ENCODE measurements at regions not wholly inside any gene's neighbourhood (a gene's known extent, or its start where the extent isn't known, plus 50 kb on each side); places are given as distances from the start of the nearest gene placed in this dataset.
"Not testable (repeated sequence)": the region's sequence is repeated elsewhere in the genome, so short reads cannot be mapped to it uniquely, and the experiment has no call there.

GRCh38 chr5:111975133-111975532, 218.1 kb upstream of the NREP start:
- peak in 1 of 3 donors; percentile 0 for DNase-seq

GRCh38 chr5:111973961-111974360, 217.0 kb upstream of the NREP start:
- no peak for DNase-seq

DNA sequence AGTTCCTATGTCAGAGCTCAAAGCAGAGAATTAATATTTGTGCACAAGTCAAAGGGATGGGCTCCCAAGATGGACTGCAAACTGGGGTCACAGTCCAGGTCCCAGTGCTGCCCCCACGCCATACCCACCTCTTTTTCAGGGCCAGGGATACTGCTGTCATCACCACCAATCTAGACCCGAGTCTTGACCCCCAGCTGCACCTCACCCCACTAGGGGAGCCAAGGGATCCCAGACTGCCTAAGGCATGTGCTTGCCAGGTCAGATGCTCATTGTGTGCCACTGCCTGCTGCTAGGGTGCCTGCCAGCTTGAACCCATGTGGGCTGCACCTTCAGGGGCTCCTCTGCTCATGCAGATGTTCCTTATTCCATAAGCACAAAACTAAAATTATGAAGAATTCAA, 215.6 kb upstream of the NREP start:
- peak in 1 of 3 donors; percentile 2 for DNase-seq

DNA sequence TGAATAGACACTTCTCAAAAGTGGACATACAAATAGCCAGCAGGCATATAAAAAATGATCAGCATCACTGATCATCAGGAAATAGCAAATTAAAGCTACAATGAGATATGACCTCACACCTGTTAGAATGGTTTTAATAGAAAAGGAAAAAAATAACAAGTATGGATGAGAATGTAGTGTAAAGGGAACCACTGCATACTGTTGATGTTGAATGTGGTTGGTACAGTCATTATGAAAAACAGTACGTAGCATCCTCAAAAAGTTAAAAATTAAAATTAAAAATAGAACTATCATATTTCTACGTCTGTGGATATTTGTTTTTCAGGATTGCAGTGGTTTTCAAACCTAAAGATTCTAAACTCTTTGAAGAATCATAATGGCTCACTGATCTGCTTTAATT, 215.1 kb upstream of the NREP start:
- peak in 1 of 3 donors; percentile 5 for DNase-seq

DNA sequence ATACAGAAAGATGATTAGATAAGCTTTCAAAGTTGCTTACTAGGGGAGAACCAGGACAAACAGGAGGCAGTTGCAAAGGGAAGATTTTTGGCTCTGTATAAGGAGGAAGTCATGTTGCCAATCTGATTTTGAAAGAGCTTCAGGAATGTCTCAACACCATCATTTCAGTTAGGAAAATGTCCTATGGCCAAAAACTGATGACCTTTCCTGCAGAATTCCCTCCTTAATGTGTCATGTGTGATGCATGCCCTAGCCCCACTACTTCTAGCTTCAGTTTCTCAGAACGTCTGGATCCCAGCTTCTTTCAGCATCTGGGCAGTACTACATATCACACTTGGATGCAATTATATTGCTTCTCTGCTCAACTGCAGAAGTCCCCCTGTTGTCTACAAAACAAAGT, 211.5 kb upstream of the NREP start:
- DNase-seq: peak; percentile 46 to 67 (median 59)

- no peak for DNase-seq
Measured at GRCh38 chr5:111967463-111967862, 210.5 kb upstream of the NREP start.

GRCh38 chr5:111966290-111966689, 209.3 kb upstream of the NREP start:
- no peak for DNase-seq

GRCh38 chr5:111963555-111963954, 206.6 kb upstream of the NREP start:
- DNase-seq: no peak

- DNase-seq: no peak
Measured at GRCh38 chr5:111962906-111963305, 205.9 kb upstream of the NREP start.

- DNase-seq: peak; percentile 22 to 33 (median 23)
Measured at GRCh38 chr5:111961862-111962261, 204.9 kb upstream of the NREP start.

GRCh38 chr5:111960476-111961215, 203.7 kb upstream of the NREP start:
- DNase-seq: peak; percentile 8 to 67 (median 54)

DNA sequence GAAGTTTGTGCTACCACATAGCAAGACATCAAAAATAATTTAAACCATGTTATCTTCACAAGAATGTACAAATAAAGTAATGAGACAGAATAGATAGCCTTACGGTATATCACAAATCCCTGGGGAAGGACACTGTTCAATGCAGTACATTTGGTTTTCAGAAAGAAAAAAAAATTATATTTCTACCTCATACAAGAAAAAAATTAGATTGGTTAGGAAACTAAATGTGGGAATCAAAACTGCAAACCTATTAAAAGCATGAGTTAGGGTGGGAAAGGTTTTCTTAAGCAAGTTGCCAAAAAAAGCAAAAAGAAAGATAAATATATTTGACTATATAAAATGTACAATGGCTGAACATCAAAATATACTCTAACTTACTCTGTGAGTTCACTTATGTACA, 201.9 kb upstream of the NREP start:
- no peak for DNase-seq

DNA sequence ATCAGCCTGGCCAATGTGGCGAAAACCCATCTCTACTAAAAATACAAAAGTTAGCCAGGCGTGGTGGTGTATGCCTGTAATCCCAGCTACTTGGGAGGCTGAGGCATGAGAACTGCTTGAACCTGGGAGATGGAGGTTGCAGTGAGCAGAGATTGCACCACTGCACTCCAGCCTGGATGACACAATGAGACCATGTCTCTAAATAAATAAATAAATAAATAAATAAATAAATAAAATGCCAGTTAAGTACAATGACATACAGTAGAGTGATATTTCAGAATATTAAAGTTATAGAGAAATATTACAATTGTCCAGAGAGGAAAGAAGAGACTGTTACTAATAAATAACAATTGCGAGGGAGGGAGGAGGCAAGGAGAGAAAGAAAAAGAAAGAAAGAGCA, 199.8 kb upstream of the NREP start:
- not testable (repeated sequence) for DNase-seq

DNA sequence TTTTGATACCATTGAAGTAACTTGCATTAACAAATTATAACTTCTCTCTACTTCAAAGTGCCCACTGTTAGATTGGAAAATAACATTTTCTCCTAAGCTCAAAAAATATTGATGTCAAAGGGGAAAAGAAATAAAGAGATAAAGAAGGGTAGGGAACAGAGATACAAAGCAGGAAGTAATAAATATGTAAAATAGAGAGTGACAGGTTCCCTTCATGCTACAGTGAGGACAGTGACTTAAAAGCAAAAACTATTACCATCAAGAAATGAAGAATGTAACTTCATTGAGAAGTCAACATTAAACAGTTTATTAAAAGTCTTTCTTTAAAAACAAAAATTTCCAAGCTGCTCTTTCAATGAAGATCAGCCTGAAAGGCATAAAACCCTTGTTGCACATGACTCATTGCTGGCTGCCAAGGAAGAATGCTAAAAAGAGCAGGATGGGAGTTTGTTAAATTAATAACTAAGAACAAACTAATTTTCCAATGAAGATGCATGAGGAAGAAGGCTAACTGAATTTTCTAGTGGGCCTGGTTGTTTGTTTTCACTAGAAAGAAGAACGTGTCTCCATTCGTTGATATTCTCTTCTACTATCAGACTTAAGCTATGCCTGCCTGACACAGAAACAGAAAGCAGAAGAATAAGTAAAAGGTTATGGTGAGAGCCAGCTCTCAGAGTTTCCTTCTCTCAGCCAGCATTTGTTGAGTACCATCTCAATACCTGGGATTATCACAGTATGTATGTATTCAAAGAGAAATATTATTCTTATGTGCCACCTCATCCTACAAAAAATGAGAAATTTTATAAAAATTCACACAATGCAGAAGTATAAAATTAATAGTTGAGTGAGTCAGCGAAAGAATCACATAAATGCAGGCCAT, 197.8 kb upstream of the NREP start:
- no peak for DNase-seq

DNA sequence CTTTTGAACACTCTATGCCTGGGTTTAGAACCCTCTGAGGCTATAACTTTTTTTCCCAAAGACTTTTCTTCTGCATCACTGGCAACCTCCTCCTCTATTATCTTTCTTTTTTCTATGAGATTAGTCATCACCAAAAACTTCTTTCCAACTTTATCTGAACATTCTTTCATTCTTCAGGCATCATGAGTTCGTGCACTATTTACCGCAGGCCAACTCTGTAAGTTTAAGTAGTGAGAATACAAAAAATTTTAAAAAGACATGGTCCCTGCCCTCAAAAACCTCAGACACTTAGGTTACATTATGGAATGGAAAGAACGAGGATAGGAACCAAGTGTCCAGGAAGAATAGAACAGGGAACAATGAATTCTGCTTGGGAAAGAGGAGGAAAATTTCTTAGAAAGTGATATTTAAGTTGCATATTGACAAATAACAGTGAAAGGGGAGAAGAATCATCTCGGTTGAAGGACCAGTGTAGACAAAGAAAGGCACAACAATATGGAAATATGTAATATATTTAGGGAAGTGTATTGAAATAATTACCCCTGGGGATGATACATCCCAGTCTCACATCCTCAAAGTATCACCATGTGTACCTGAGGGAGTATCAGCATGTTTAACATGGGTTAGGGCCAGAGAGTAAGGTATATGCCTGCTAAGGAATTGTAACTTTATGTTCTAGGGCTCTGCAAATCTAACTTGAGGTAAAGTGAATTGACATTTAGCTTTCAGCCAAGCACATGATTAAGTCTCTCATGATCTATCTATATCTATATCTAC, 196.5 kb upstream of the NREP start:
- DNase-seq: no peak

DNA sequence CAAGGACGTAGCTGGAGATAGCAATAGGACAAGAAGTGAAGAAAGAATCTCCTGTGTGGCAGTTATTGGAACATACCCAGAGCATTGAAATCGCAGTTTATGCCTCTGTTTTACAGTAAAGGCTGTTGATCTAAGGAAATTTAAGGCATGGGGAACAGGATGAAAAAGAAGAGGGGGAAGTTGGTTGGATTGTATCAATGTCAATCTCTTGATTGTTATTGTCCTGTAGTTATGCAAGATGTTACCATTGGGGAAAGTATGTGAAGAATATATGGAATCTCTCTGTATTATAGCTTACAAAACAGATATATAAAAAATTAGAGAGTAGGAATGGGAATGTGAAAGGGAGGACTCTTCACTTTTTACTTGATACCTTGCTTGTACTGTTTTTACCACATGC, 195.6 kb upstream of the NREP start:
- no peak for DNase-seq

- DNase-seq: no peak
Measured at GRCh38 chr5:111950660-111951059, 193.7 kb upstream of the NREP start.

GRCh38 chr5:111948092-111948841, 191.3 kb upstream of the NREP start:
- peak in 1 of 3 donors; percentile 21 for DNase-seq

DNA sequence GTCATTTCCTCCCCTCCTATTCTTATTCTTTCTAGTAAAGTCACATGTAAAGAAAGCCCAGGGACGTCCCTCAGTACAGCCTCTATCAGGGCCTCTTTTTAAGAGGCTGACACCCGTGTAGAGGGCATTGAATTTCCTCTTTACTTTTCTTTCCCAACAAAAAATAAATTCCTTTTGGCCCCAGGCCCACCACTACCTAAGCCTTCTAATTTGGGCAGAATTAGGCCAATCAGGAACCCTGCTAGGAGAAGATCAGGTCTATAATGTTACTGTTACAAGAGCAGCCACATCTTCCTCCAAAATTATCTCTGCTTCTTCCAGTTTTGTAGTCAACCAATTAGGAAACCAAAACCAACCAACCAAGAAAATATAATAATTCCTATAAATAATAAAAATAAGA, 189.6 kb upstream of the NREP start:
- DNase-seq: peak in 1 of 3 donors; percentile 18

DNA sequence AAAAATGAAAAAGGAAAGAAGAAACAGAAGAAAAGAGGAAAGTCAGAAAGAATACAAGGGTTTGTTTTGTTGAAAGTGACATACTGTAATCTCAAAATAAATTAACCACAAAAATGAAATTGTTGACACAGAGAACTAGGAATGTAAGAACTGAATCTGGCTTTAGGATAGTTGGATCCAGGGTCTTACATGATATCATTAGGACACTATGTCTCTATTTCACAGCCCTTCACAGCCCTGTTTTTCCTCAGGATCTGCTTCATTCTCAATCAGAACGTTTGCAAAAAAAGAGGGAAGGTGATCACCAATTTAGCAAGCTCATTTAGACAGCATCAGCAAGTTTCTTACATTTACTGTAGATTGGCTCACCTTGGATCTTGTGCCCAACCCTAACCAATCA, 188.5 kb upstream of the NREP start:
- DNase-seq: no peak

GRCh38 chr5:111942661-111943401, 185.8 kb upstream of the NREP start:
- DNase-seq: no peak

- DNase-seq: peak; percentile 45 to 58 (median 57)
Measured at GRCh38 chr5:111942201-111942600, 185.2 kb upstream of the NREP start.
